Panc1 (cell line): ENCODE measurements at regions not wholly inside any gene's neighbourhood (a gene's known extent, or its start where the extent isn't known, plus 50 kb on each side); places are given as distances from the start of the nearest gene placed in this dataset.

Experiments
- CTCF ChIP-seq: fragments of 450-650 bp; IDR thresholded peaks from 2 replicates; pipeline ENCODE4 v1.5.1; 2017; ENCODE audit warnings: mild to moderate bottlenecking
- POLR2AphosphoS5 ChIP-seq: IDR thresholded peaks from 2 replicates; pipeline ENCODE4 v1.6.1; 2012; ENCODE audit warnings: mild to moderate bottlenecking, low read depth, low read length, moderate library complexity
- REST ChIP-seq, 2 experiments: IDR thresholded peaks; 2 replicates each; pipeline ENCODE4 v1.6.1; 2011 to 2012; ENCODE audit warnings: low read depth in 2 of 2, control low read depth in 1 of 2, low read length in 1 of 2, mild to moderate bottlenecking in 1 of 2, moderate library complexity in 1 of 2; ENCODE audit not compliant: insufficient read depth in 1 of 2
- SIN3A ChIP-seq: IDR thresholded peaks from 2 replicates; pipeline ENCODE4 v1.6.1; 2012; ENCODE audit warnings: low read depth, mild to moderate bottlenecking, low read length, moderate library complexity, borderline replicate concordance; ENCODE audit not compliant: insufficient read depth
- TCF7L2 ChIP-seq: IDR thresholded peaks from 2 replicates; pipeline ENCODE4 v1.6.1; 2011; ENCODE audit warnings: mild to moderate bottlenecking, low read depth, low read length, inconsistent platforms

- no peak for TF ChIP-seq POLR2AphosphoS5
- no peak for TF ChIP-seq REST (IDR thresholded peaks at IDR 0.05; ENCODE audit: insufficient read depth in 1 of 2, low read depth in 2 of 2, low read length in 1 of 2)
- no peak for TF ChIP-seq CTCF
- no peak for TF ChIP-seq SIN3A
- TF ChIP-seq TCF7L2: no peak
These were observed 220.2 kb upstream of the STEAP1 start for GRCh38 chr7:89934101-89934500.
